Stimulated activated CD8-positive, alpha-beta memory T cell treated with anti-CD3 and anti-CD28 coated beads, Interleukin-7, amount 100 ng/mL, for 24 hours (primary cell): ENCODE measurements at regions not wholly inside any gene's neighbourhood (a gene's known extent, or its start where the extent isn't known, plus 50 kb on each side); places are given as distances from the start of the nearest gene placed in this dataset.
"Not testable (repeated sequence)": the region's sequence is repeated elsewhere in the genome, so short reads cannot be mapped to it uniquely, and the experiment has no call there.

Experiments used
- DNase-seq: peaks from one replicate; pipeline ENCODE4 v3.0.0-alpha.2; 2020; ENCODE audit warnings: low read depth

- DNase-seq = no peak
Observed at GRCh38 chr6:28585335-28585734, 59.7 kb downstream of the GPX5 start.

DNA sequence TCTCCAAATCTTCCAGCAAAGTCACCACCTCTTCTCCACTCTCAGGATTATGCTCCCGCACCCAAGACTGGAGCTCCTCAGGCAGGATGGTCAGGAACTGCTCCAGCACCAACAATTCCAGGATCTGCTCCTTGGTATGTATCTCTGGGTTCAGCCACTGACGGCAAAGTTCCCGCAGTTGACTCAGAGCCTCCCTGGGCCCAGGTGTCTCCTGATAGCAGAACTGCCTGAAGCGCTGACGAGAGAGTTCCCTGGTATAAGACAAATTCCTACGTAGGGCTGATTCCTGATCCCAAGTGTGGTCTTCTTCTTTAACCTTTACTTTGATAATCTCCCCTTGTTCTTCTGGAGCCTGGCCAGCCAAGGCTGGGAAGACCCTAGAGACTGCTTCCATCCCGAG, 60.6 kb downstream of the GPX5 start:
- DNase-seq = no peak

DNA sequence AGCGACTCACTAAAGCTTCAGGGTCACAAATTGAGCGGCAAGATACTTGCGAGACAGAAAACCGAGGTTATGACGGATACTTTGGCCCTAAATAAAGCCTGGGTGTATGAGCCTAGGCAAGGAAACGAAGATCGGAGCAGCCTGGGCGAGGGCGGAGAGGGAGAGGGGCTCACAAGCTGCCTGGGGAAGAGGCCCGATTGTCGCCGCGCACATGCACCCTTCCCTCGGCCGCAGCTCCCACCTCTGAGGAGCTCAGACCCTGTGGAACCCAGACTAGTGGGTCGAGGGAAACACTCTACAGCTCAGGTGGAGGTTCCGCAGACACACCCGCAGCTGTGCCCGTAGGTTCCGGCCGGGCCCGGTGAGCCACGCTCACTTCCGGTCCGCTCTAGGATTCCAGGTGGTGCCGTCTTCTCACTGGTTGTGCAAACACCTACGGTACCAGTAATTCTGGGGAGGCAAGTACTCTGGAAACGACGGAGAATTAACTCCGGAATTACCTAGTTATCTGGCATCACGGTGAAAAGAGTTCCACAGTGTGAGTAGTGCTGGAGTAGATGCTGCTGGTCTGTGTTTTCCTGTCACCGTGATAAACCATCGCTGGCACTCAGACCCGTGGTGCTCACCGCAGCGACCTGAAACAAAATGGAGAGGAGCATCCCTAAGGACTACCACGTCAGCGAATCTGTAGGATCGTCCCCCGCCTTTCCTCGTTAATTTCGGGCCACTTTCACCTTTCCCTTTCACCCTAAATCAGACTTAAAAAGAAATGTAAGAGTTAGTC, 61.5 kb downstream of the GPX5 start:
- peak; percentile 33 for DNase-seq

- DNase-seq = no peak
Observed at GRCh38 chr6:28587746-28588075, 62.0 kb downstream of the GPX5 start.

- DNase-seq = no peak
Observed at GRCh38 chr6:28588666-28589065, 63.0 kb downstream of the GPX5 start.

- DNase-seq = peak; percentile 20
Observed at GRCh38 chr6:28589234-28589956, 63.7 kb downstream of the GPX5 start.

GRCh38 chr6:28589957-28590349, 64.3 kb downstream of the GPX5 start:
- DNase-seq = no peak

DNA sequence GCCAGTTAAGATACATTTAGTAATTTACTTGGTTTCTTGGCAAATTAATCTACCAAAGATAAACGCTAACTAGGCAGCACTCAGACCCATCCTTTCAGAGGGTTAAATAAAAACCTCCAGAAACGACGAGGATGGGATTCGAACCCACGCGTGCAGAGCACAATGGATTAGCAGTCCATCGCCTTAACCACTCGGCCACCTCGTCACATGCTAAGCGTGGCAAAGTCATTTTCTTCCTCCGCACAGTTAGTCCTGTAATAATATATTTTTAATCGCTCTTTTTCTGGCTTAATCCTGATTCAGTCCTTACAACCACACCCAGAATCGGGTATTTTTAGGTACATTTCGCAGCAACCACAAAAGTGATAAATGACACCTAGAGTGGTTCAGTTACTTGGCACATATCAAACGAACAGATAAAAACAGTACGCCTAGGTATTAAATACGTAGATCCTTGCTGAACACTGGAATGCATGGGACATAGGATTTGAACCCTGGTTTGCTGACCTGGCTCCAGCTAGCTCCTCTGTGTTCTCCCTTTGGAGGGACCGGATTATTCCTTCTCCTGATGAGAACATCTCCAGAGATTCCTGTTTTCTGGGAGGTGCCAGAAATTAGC, 71.6 kb downstream of the GPX5 start:
- DNase-seq = peak; percentile 33

DNA sequence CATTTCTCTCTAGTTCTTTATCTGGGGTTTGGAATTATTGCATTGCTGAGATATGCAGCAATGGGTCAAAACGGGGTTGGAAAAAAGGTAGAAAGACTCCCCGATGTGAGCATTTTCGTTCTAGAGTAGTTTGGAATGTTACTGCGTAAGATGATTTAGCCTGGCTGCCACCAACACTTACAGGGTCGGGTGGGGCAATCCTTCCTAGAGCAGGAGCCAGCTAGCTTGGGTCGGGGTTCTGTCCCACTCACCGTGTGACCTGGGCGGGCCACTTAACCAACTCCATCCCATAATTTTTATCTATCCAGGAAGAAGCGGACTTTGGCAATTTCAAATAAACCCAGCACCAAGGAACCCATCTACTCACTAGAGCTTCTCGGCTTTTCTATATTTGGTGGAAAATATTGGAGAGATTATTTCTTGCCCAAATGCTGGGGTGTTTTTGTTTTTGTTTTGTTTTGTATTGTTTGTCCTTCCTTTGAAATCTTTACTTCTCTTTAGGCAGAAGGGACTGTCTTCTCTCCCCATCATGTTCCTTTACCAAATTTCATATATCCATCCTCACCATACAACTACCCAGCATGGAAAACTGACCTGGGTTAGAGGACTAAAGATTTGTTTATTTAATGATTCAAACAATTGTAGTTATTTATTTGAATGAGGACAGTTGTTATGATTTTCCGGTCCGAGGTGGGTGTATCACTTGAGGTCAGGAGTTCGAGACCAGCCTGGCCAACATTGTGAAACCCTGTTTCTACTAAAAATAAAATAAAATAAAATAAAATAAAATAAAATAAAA, 72.4 kb downstream of the GPX5 start:
- no peak for DNase-seq

GRCh38 chr6:28598757-28599686, 73.3 kb downstream of the GPX5 start:
- DNase-seq = no peak

- DNase-seq = no peak
Observed at GRCh38 chr6:28600245-28600644, 74.6 kb downstream of the GPX5 start.

GRCh38 chr6:28603891-28604290, 78.2 kb downstream of the GPX5 start:
- no peak for DNase-seq

DNA sequence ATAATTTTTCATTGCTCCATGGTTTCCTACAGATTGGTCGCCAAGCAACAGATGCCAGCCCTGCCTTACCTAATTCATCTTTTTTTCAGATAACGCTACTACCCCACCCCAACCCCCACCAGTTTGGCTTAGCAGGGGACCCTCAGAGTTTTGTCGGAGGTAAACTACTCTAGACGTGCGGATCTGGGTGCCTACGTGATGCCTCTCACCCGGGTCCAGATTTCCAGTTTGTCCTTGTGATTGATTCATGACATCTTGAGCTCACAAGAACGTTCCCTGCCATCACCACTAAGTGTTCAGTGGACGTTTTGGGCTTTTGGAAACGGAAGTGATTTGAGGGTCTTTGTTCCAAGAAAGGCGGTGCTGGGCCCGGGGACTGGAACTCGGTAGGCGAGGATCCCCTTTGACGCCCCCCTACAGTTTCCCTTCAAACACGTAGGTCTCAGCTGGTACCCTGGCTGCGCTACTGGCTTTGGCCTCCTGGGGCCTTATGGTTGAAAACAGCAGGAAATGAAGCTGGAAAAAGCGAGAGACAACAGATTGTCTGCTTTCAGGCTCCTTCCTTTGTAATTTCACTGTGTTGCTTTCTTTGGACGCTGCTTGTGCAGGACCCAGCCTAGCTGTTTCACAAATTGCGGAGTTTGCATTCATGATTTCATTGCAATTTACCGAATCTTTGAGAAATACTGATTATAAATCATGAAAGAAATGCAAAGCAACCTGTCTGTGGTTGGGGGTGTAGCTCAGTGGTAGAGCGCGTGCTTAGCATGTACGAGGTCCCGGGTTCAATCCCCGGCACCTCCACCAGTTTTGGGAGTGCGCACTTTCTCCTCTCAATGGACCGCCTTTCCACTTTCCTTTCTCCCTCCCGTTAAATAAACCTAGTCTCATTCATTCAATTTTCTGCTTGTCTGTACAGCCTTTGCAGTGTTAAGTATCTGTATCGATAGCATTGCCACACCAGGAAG, 81.0 kb downstream of the GPX5 start:
- DNase-seq = no peak

- DNase-seq = no peak
Observed at GRCh38 chr6:28607990-28608389, 82.3 kb downstream of the GPX5 start.

DNA sequence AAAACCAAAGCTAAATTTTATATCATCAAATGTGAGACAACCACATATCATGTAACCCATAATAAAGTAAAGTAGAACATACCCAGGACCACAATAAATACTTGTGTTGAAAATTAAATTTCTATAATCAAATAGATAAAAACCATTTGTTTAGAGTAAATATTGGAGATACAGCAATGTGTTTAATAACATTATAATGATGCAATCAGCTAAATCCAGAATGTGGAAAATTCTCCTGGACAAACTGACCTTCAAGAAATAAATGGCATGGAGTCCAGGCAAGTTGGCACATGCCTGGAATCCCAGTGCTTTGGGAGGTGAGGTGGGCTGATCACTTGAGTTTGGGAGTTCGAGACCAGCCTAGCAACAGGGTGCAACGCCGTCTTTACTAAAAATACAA, 84.0 kb downstream of the GPX5 start:
- DNase-seq = no peak

- DNase-seq = no peak
Observed at GRCh38 chr6:28615616-28615954, 89.9 kb downstream of the GPX5 start.

DNA sequence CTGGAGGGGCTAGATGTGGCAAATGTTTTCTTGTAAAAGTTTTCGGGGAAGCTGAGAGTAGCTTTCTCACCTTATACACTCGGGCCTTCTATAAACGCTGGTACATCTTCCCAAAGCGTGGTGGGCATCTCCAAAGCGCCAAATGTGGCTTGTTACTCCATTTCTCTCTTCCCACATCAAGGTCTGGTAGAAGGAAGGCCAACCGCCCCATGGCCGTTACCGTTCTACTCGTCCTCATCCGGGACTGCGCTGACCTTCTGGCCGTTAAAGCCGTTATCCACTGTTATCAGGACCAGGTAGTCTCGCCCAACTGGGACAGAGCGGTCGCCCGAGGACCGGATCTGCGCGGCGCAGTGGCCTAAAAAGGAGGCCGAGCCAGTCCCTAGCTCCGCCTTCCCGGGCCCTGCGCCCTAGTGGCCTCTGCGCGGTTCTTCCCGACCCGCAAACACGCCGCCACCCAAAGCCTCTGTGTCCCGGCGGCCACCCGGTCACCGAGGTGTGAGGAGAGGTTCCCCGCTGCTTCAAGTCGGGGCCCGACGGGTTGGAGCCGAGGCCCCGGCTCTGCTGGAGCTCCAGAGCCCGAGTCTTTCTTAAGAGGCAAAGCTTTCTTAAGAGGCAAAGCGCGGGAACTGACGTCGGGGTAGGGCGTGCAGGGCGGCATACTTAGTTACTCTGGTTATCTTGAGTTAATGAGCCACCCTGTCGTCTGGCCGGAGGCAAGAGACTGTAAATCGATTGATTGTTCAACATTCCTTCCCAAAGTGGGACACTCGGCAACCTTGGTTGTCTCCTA, 90.5 kb downstream of the GPX5 start:
- no peak for DNase-seq

DNA sequence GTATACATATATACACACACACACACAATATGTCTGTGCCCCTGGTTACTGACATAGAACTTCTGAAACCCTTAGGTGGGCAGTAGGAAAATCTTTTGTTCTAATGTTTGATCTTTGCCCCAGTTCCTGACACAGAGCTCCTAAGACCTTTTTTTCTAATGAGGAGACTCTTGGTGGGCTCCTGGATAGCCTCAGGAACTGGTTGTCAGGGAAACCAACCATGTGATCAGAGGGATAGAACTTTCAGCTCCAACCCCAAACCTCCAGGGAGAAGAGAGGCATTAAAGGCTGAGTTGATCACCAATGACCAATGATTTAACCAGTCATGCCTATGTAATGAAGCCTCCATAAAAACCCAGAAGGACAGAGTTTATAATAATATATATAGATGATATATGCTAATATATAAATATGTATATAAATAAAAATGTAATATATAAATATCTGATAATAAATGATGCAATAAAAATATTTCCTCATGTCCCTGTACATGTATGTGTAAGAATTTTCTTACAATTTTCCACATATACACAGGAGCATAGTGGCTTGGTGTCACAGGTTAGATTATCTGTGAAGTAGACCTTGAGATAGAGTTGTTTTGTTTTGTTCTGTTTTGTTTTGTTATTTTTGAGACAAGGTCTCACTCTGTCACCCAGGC, 93.3 kb downstream of the GPX5 start:
- no peak for DNase-seq

DNA sequence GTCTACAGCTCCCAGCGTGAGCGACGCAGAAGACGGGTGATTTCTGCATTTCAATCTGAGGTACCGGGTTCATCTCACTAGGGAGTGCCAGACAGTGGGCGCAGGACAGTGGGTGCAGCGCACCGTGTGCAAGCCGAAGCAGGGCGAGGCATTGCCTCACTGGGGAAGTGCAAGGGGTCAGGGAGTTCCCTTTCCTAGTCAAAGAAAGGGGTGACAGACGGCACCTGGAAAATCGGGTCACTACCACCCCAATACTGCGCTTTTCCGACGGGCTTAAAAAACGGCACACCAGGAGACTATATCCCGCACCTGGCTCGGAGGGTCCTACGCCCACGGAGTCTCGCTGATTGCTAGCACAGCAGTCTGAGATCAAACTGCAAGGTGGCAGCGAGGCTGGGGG, 95.6 kb downstream of the GPX5 start:
- not testable (repeated sequence) for DNase-seq
